ENCODE measurements at regions not wholly inside any gene's neighbourhood (a gene's known extent, or its start where the extent isn't known, plus 50 kb on each side); places are given as distances from the start of the nearest gene placed in this dataset.

GRCh38 chr1:115168026-115168425 lies 78.7 kb upstream of the TSPAN2 start:
- TF ChIP-seq CTCF (IDR thresholded peaks at IDR 0.05; ENCODE audit: low read depth, low read length), result no peak
- H3K4me3 ChIP-seq (ENCODE audit: low read depth, low read length), result no peak overlapping the region

GRCh38 chr1:115166531-115167091 lies 77.3 kb upstream of the TSPAN2 start:
- H3K4me3 ChIP-seq (ENCODE audit: low read depth, low read length), result no peak overlapping the region
- TF ChIP-seq CTCF (IDR thresholded peaks at IDR 0.05; ENCODE audit: low read depth, low read length), result no peak

GRCh38 chr1:115165776-115166175 lies 76.5 kb upstream of the TSPAN2 start:
- no peak overlapping the region for H3K4me3 ChIP-seq (ENCODE audit: low read depth, low read length)
- TF ChIP-seq CTCF (IDR thresholded peaks at IDR 0.05; ENCODE audit: low read depth, low read length), result no peak

- no peak for TF ChIP-seq CTCF (IDR thresholded peaks at IDR 0.05; ENCODE audit: low read depth, low read length)
- no peak overlapping the region for H3K4me3 ChIP-seq (ENCODE audit: low read depth, low read length)
Observed at GRCh38 chr1:115164940-115165705, 75.8 kb upstream of the TSPAN2 start.

- H3K4me3 ChIP-seq (ENCODE audit: low read depth, low read length), result no peak overlapping the region
- TF ChIP-seq CTCF (IDR thresholded peaks at IDR 0.05; ENCODE audit: low read depth, low read length), result no peak
Observed at GRCh38 chr1:115164484-115164883, 75.2 kb upstream of the TSPAN2 start.

GRCh38 chr1:115160728-115161127 lies 71.4 kb upstream of the TSPAN2 start:
- TF ChIP-seq CTCF (IDR thresholded peaks at IDR 0.05; ENCODE audit: low read depth, low read length), result no peak
- no peak overlapping the region for H3K4me3 ChIP-seq (ENCODE audit: low read depth, low read length)

GRCh38 chr1:115159958-115160357 lies 70.7 kb upstream of the TSPAN2 start:
- no peak for TF ChIP-seq CTCF (IDR thresholded peaks at IDR 0.05; ENCODE audit: low read depth, low read length)
- H3K4me3 ChIP-seq (ENCODE audit: low read depth, low read length), result no peak overlapping the region
